GM23248 (cell line): ENCODE measurements at regions not wholly inside any gene's neighbourhood (a gene's known extent, or its start where the extent isn't known, plus 50 kb on each side); places are given as distances from the start of the nearest gene placed in this dataset.

ENCODE experiments used
- EZH2 ChIP-seq: fragments of 200-600 bp; sonication (generic); IDR thresholded peaks from 2 replicates; pipeline ENCODE4 v1.6.1; 2018; ENCODE audit warnings: antibody characterized with exemption, mild to moderate bottlenecking; ENCODE audit not compliant: insufficient read depth, poor library complexity, severe bottlenecking
- EZH2phosphoT487 ChIP-seq: fragments of 200-600 bp; sonication (generic); IDR thresholded peaks from 2 replicates; pipeline ENCODE4 v1.6.1; 2018; ENCODE audit warnings: antibody characterized with exemption, moderate library complexity, mild to moderate bottlenecking, low read depth; ENCODE audit not compliant: insufficient read depth

DNA sequence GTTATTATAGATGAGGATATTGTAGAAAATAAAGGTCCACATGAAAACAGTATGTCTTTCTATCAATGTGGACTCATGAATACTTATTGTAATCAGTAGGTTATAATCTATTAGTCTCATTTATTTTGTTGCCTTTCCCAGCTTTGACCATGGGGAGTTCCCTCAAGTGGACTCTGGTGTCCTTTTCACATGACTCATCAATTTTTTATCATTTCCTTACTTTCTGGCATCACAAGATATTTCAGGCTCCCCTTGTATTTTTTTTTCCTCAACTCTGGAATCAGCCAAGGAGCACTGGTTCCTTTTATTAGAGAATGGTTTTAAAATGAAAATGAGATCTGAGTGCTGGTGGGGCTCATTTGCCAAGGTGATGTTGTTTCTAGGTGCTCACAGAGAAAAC, 63.4 kb upstream of the DIAPH3 start:
- TF ChIP-seq EZH2 (no peak), EZH2phosphoT487 (no peak)
